ENCODE measurements at regions not wholly inside any gene's neighbourhood (a gene's known extent, or its start where the extent isn't known, plus 50 kb on each side); places are given as distances from the start of the nearest gene placed in this dataset.

- no peak for DNase-seq (ENCODE audit: low read depth in 1 of 2, low spot score in 2 of 2)
- H3K4me2 ChIP-seq (ENCODE audit: insufficient read depth in 1 of 2, low read depth in 2 of 2, low read length in 2 of 2), result no peak overlapping the region
- no peak for TF ChIP-seq KDM1A (IDR thresholded peaks at IDR 0.05; ENCODE audit: borderline replicate concordance, low read length)
- no peak for TF ChIP-seq SUZ12 (IDR thresholded peaks at IDR 0.05; ENCODE audit: low read length)
- no peak for TF ChIP-seq USF2 (IDR thresholded peaks at IDR 0.05; ENCODE audit: low read length)
- no peak for TF ChIP-seq GABPA (IDR thresholded peaks at IDR 0.05; ENCODE audit: borderline replicate concordance, insufficient read depth, low read length)
- no peak for TF ChIP-seq RNF2 (IDR thresholded peaks at IDR 0.05; ENCODE audit: borderline replicate concordance, low read depth, low read length, missing control alignments, poor library complexity, severe bottlenecking)
- TF ChIP-seq BACH1 (IDR thresholded peaks at IDR 0.05; ENCODE audit: low read length), result no peak
- TF ChIP-seq RBBP5 (IDR thresholded peaks at IDR 0.05; ENCODE audit: borderline replicate concordance, low read depth, low read length), result no peak
- no peak for TF ChIP-seq BRCA1 (IDR thresholded peaks at IDR 0.05; ENCODE audit: low read depth, low read length)
- TF ChIP-seq BCL11A (IDR thresholded peaks at IDR 0.05; ENCODE audit: low read depth in 2 of 2, low read length in 2 of 2), result no peak
- TF ChIP-seq YY1 (IDR thresholded peaks at IDR 0.05; ENCODE audit: low read depth, low read length), result no peak
- TF ChIP-seq CBX5 (IDR thresholded peaks at IDR 0.05; ENCODE audit: low read depth, low read length), result no peak
Observed at GRCh38 chr2:235330775-235331451, 162.9 kb upstream of the AGAP1 start.

More at GRCh38 chr2:235330775-235331451, 162.9 kb upstream of the AGAP1 start:
- Histone ChIP-seq H3K79me2 (ENCODE audit: control insufficient read depth in 1 of 2, insufficient read depth in 2 of 2, low read length in 2 of 2) (no peaks in the 10 kb centered on the region), H2AK5ac (ENCODE audit: low read depth, low read length) (no peak overlapping the region), H4K20me1 (replicated peaks in 1 of 2; ENCODE audit: control insufficient read depth in 1 of 2, insufficient read depth in 2 of 2, low read length in 2 of 2) (no peaks in the 10 kb centered on the region), H4K91ac (replicated peaks; ENCODE audit: insufficient read length, low read length) (no peak overlapping the region), H3K79me1 (ENCODE audit: low read depth, low read length) (no peaks in the 10 kb centered on the region), H3K27me3 (replicated peaks in 1 of 4; ENCODE audit: control insufficient read depth in 3 of 4, extremely low read depth in 1 of 4, insufficient read depth in 3 of 4, low read length in 3 of 4) (no peaks in the 10 kb centered on the region), H3K4me3 (ENCODE audit: extremely low read depth in 1 of 4, insufficient read depth in 2 of 4, low read depth in 3 of 4, low read length in 4 of 4) (no peak overlapping the region), H3K14ac (ENCODE audit: insufficient read length) (no peak overlapping the region), H2BK5ac (ENCODE audit: low read depth, low read length) (no peak overlapping the region), H2AFZ (ENCODE audit: low read length) (no peak overlapping the region), H3K23me2 (ENCODE audit: low read depth, low read length) (no peaks in the 10 kb centered on the region), H3K4me1 (replicated peaks in 1 of 4; ENCODE audit: control insufficient read depth in 3 of 4, insufficient read depth in 4 of 4, low read length in 3 of 4) (no peaks in the 10 kb centered on the region), H4K8ac (ENCODE audit: extremely low read depth, insufficient read depth, low read length) (no peak overlapping the region), H3K56ac (replicated peaks; ENCODE audit: insufficient read length, low read depth, low read length) (no peak overlapping the region), H4K5ac (ENCODE audit: insufficient read length, low read depth, low read length) (no peak overlapping the region), H3K27ac (ENCODE audit: low read depth, low read length) (no peak overlapping the region), H3K9me3 (ENCODE audit: insufficient read depth in 2 of 2, low read depth in 1 of 2, low read length in 1 of 2) (peaks cover 0 to 4% of the 10 kb centered on the region in 2 experiments; a peak in 1 of 4 replicates), H3K23ac (ENCODE audit: insufficient read length) (no peak overlapping the region), H3K18ac (ENCODE audit: extremely low read depth, low read length) (no peak overlapping the region), H3K36me3 (ENCODE audit: control insufficient read depth in 2 of 4, insufficient read depth in 4 of 4, low read length in 3 of 4) (no peaks in the 10 kb centered on the region), H2BK120ac (replicated peaks; ENCODE audit: low read depth, low read length) (no peak overlapping the region), H3K9ac (replicated peaks in 1 of 4; ENCODE audit: extremely low read depth in 1 of 4, low read depth in 3 of 4, low read length in 3 of 4) (no peak overlapping the region), H2BK20ac (ENCODE audit: low read length) (no peak overlapping the region), H3K4ac (replicated peaks; ENCODE audit: insufficient read length, low read depth, low read length) (no peak overlapping the region), H2BK15ac (ENCODE audit: low read length) (no peak overlapping the region), H2BK12ac (ENCODE audit: low read depth, low read length) (no peak overlapping the region)
- POLR2A ChIA-PET (ENCODE audit: partially characterized antibody), result no interaction called here
- 92% methylated on average over 11 of the region's 11 CpGs; no CpG with 5 or more reads in 1 of the 2 experiments for WGBS, 2 experiments (ENCODE audit: extremely low coverage in 1 of 2, insufficient coverage in 1 of 2, insufficient read length in 1 of 2, insufficient replicate concordance in 2 of 2, low coverage in 1 of 2, low lambda C conversion rate in 2 of 2, missing lambda C conversion rate in 1 of 2)
- CTCF ChIA-PET (ENCODE audit: partially characterized antibody), result interaction anchor here (1.2 kb wide), 1 partner anchor 26 kb away, joined by 3 read pairs; no protein-coding TSS in a partner anchor
- no peak for FAIRE-seq
